ENCODE measurements at regions not wholly inside any gene's neighbourhood (a gene's known extent, or its start where the extent isn't known, plus 50 kb on each side); places are given as distances from the start of the nearest gene placed in this dataset.

GRCh38 chr3:4219227-4219568 lies 84.0 kb upstream of the SETMAR start:
- TF ChIP-seq CTCF (IDR thresholded peaks at IDR 0.05) (no peak), POLR2AphosphoS5 (IDR thresholded peaks at IDR 0.05) (no peak)

Measured in transverse colon (tissue), 4 donors.